GM21717 (cell line): ENCODE measurements at regions not wholly inside any gene's neighbourhood (a gene's known extent, or its start where the extent isn't known, plus 50 kb on each side); places are given as distances from the start of the nearest gene placed in this dataset.
A peak's percentile ranks its signal among the peaks of the same experiment; 100 is the strongest.

Experiments used
- ATAC-seq: cut with Tn5 transposase; IDR thresholded peaks from one replicate; pipeline ENCODE4 v1.9.1; 2021; ENCODE audit warnings: mild to moderate bottlenecking, moderate library complexity; ENCODE audit not compliant: unreplicated experiment

GRCh38 chr3:18501679-18502343 is 76.7 kb upstream of the SATB1 start:
- no peak for ATAC-seq

- no peak for ATAC-seq
Measured at GRCh38 chr3:18500322-18500721, 75.2 kb upstream of the SATB1 start.

GRCh38 chr3:18499301-18499700 is 74.2 kb upstream of the SATB1 start:
- ATAC-seq: peak; percentile 69

GRCh38 chr3:18494251-18494650 is 69.1 kb upstream of the SATB1 start:
- no peak for ATAC-seq

- ATAC-seq: no peak
Measured at GRCh38 chr3:18489939-18490338, 64.8 kb upstream of the SATB1 start.

- ATAC-seq: no peak
Measured at GRCh38 chr3:18483226-18483625, 58.1 kb upstream of the SATB1 start.

GRCh38 chr3:18481946-18482548 is 56.9 kb upstream of the SATB1 start:
- no peak for ATAC-seq

GRCh38 chr3:18477620-18478019 is 52.5 kb upstream of the SATB1 start:
- ATAC-seq: no peak
